ENCODE measurements at regions not wholly inside any gene's neighbourhood (a gene's known extent, or its start where the extent isn't known, plus 50 kb on each side); places are given as distances from the start of the nearest gene placed in this dataset.
"Not testable (repeated sequence)": the region's sequence is repeated elsewhere in the genome, so short reads cannot be mapped to it uniquely, and the experiment has no call there.

DNA sequence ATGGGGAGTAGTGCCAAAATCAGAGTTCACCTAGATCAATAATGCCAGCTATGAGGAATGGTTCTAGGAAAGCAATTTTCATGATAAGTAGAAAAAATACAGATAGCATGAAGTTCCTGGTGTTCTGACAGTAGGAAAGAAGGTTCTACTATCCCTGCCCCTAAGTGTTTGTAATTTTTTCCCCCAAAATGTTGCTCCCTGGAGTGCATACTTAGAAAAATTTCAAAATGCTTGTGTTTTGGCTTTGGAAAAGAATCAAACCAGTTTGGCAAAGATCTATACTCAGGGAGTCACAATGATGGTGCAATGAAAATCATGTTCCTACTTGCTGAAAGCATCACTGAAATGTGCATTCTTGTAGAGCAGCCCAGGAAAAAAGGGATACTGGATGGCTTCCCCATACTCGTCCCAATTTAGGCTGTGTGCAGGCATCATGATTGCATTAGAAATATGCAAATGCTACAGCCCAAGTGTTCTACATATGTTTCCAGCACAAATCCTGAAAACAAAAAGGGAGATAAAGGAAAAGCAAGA is 74.7 kb downstream of the LPAR4 start:
- no peak for DNase-seq

GRCh38 chrX:78831523-78831922 is 84.0 kb downstream of the LPAR4 start:
- no peak for DNase-seq

GRCh38 chrX:78838709-78839108 is 91.2 kb downstream of the LPAR4 start:
- no peak for DNase-seq

DNA sequence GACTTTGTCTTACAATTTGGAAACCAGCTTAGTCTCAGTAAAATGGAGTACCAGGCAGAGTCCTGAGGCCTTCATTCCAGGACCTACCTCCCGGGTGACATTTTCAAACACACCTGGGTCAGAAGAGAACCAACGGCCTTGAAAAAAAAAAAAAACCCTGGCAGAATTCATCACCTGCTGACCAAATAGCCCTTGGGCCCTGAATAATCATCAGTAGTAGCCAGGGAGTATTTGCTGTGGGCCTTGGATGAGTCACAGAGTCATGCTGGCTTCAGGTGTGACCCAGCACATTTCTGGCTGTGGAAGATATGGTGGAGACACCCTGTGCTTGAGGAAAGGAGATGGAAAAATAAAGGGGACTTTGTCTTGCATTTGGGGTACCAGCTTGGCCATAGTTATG is 92.2 kb downstream of the LPAR4 start:
- DNase-seq: no peak

DNA sequence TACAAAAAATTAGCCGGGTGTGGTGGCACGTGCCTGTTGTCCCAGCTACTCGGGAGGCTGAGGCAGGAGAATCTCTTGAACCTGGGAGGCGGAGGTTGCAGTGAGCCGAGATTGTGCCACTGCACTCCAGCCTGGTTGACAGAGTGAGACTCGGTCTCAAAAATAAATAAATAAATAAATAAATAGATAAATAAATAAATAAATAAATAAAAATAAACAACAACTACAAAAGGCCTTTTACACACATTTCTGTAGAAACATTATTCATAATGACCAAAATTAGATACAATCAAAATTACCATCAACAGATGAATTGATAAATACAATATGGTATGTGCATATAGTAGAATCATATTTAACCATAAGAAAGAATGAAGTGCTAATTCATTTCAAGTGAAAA is 96.7 kb downstream of the LPAR4 start:
- not testable (repeated sequence) for DNase-seq

DNA sequence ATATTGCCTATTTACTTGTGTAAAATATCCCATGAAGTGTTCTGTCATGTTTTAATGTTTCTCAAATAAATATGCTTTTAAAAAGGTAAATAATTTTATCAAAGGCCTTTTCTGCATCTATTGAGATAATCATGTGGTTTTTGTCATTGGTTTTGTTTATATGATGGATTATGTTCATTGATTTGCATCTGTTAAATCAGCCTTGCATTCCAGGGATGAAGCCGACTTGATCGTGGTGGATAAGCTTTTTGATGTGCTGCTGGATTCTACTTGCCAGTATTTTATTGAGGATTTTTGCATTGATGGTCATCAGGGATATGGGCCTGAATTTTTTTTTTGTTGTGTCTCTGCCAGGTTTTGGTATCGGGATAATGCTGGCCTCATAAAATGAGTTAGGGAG is 63.9 kb upstream of the P2RY10 start:
- DNase-seq: not testable (repeated sequence)

- DNase-seq: peak in 1 of 2 donors; percentile 31
Observed at GRCh38 chrX:78886550-78886949, 58.6 kb upstream of the P2RY10 start.
